NCI-H2227 (cell line): ENCODE measurements at regions not wholly inside any gene's neighbourhood (a gene's known extent, or its start where the extent isn't known, plus 50 kb on each side); places are given as distances from the start of the nearest gene placed in this dataset.
"Not testable (repeated sequence)": the region's sequence is repeated elsewhere in the genome, so short reads cannot be mapped to it uniquely, and the experiment has no call there.

Source experiments
- DNase-seq: peaks from one replicate; lab custom pipeline; 2025; ENCODE audit not compliant: unreplicated experiment; lab: John Stamatoyannopoulos, UW

GRCh38 chr3:86887876-86888275 lies 103.1 kb downstream of the VGLL3 start:
- no peak for DNase-seq

- no peak for DNase-seq
Observed at GRCh38 chr3:86880066-86880465, 110.9 kb downstream of the VGLL3 start.

- DNase-seq, result not testable (repeated sequence)
Observed at GRCh38 chr3:86876504-86877181, 114.3 kb downstream of the VGLL3 start.

GRCh38 chr3:86874790-86875189 lies 116.2 kb downstream of the VGLL3 start:
- DNase-seq, result not testable (repeated sequence)

- no peak for DNase-seq
Observed at GRCh38 chr3:86869566-86869965, 121.4 kb downstream of the VGLL3 start.

GRCh38 chr3:86867982-86868381 lies 123.0 kb downstream of the VGLL3 start:
- no peak for DNase-seq

- DNase-seq, result no peak
Observed at GRCh38 chr3:86865506-86865905, 125.4 kb downstream of the VGLL3 start.

GRCh38 chr3:86856711-86857110 lies 134.2 kb downstream of the VGLL3 start:
- no peak for DNase-seq

- no peak for DNase-seq
Observed at GRCh38 chr3:86849991-86850390, 141.0 kb downstream of the VGLL3 start.

- no peak for DNase-seq
Observed at GRCh38 chr3:86845726-86846125, 145.2 kb downstream of the VGLL3 start.

GRCh38 chr3:86838927-86839326 lies 152.0 kb downstream of the VGLL3 start:
- DNase-seq, result no peak

- DNase-seq, result no peak
Observed at GRCh38 chr3:86837871-86838270, 153.1 kb downstream of the VGLL3 start.

GRCh38 chr3:86830566-86830965 lies 160.4 kb downstream of the VGLL3 start:
- no peak for DNase-seq

GRCh38 chr3:86828751-86829150 lies 162.2 kb downstream of the VGLL3 start:
- no peak for DNase-seq

GRCh38 chr3:86827582-86827981 lies 163.4 kb downstream of the VGLL3 start:
- DNase-seq, result not testable (repeated sequence)

GRCh38 chr3:86826292-86826691 lies 164.7 kb downstream of the VGLL3 start:
- no peak for DNase-seq

GRCh38 chr3:86815880-86816279 lies 175.1 kb downstream of the VGLL3 start:
- DNase-seq, result peak; percentile 40

GRCh38 chr3:86814918-86815655 lies 175.9 kb downstream of the VGLL3 start:
- no peak for DNase-seq

GRCh38 chr3:86814321-86814720 lies 176.6 kb downstream of the VGLL3 start:
- no peak for DNase-seq

- no peak for DNase-seq
Observed at GRCh38 chr3:86801921-86802320, 189.0 kb downstream of the VGLL3 start.

GRCh38 chr3:86801066-86801465 lies 189.9 kb downstream of the VGLL3 start:
- no peak for DNase-seq

- no peak for DNase-seq
Observed at GRCh38 chr3:86800116-86800515, 190.8 kb downstream of the VGLL3 start.

GRCh38 chr3:86797946-86798345 lies 193.0 kb downstream of the VGLL3 start:
- DNase-seq, result no peak
